H9 (cell line): ENCODE measurements at regions not wholly inside any gene's neighbourhood (a gene's known extent, or its start where the extent isn't known, plus 50 kb on each side); places are given as distances from the start of the nearest gene placed in this dataset.

Experiments used
- DNase-seq: peaks from one replicate; pipeline ENCODE4 v3.0.0-alpha.2; 2017
- H2AFZ ChIP-seq: one replicate; pipeline ENCODE4 v1.6.1; 2013; ENCODE audit warnings: mild to moderate bottlenecking, low read length, control low read depth, moderate library complexity
- H2AK5ac ChIP-seq: 2 replicates; pipeline ENCODE4 v1.6.1; 2013; ENCODE audit warnings: low read length, control low read depth, mixed read lengths; ENCODE audit not compliant: insufficient read length
- H2BK120ac ChIP-seq: one replicate; pipeline ENCODE4 v1.6.1; 2013; ENCODE audit warnings: low read depth, mild to moderate bottlenecking, low read length, control low read depth, inconsistent platforms; ENCODE audit not compliant: poor library complexity, severe bottlenecking
- H2BK12ac ChIP-seq: 2 replicates; pipeline ENCODE4 v1.6.1; 2013; ENCODE audit warnings: low read length, control low read depth, mixed read lengths, low read depth; ENCODE audit not compliant: insufficient read length
- H2BK15ac ChIP-seq: 2 replicates; pipeline ENCODE4 v1.6.1; 2013; ENCODE audit warnings: low read depth, low read length, control low read depth
- H2BK20ac ChIP-seq: one replicate; pipeline ENCODE4 v1.6.1; 2013; ENCODE audit warnings: low read depth, mild to moderate bottlenecking, low read length, control low read depth, inconsistent platforms; ENCODE audit not compliant: poor library complexity, severe bottlenecking
- H2BK5ac ChIP-seq: 2 replicates; pipeline ENCODE4 v1.6.1; 2013; ENCODE audit warnings: low read length, control low read depth, mixed read lengths; ENCODE audit not compliant: insufficient read length
- H3K14ac ChIP-seq: 2 replicates; pipeline ENCODE4 v1.6.1; 2013; ENCODE audit warnings: low read length, control low read depth; ENCODE audit not compliant: insufficient read depth
- H3K18ac ChIP-seq: 2 replicates; pipeline ENCODE4 v1.6.1; 2013; ENCODE audit warnings: low read depth, mild to moderate bottlenecking, mixed read lengths, low read length, control low read depth; ENCODE audit not compliant: insufficient read length
- H3K23ac ChIP-seq: 2 replicates; pipeline ENCODE4 v1.6.1; 2013; ENCODE audit warnings: low read length, control low read depth, mixed read lengths, low read depth; ENCODE audit not compliant: insufficient read length
- H3K23me2 ChIP-seq: 2 replicates; pipeline ENCODE4 v1.6.1; 2013; ENCODE audit warnings: low read depth, mild to moderate bottlenecking, mixed read lengths, low read length, control low read depth; ENCODE audit not compliant: insufficient read length, poor library complexity, severe bottlenecking
- H3K27ac ChIP-seq: 2 replicates; pipeline ENCODE4 v1.5.1; 2013; ENCODE audit warnings: low read length, control low read depth, mixed read lengths, low read depth; ENCODE audit not compliant: insufficient read length
- H3K27me3 ChIP-seq: 2 replicates; pipeline ENCODE4 v1.6.1; 2013; ENCODE audit warnings: low read length, control low read depth, inconsistent platforms; ENCODE audit not compliant: insufficient read depth
- H3K4ac ChIP-seq: 2 replicates; pipeline ENCODE4 v1.6.1; 2013; ENCODE audit warnings: low read depth, mild to moderate bottlenecking, control low read depth, inconsistent platforms, low read length, moderate library complexity
- H3K4me1 ChIP-seq: 2 replicates; pipeline ENCODE4 v1.6.1; 2013; ENCODE audit warnings: low read length, control low read depth, inconsistent platforms; ENCODE audit not compliant: insufficient read depth
- H3K4me2 ChIP-seq: 2 replicates; pipeline ENCODE4 v1.6.1; 2013; ENCODE audit warnings: low read length, control low read depth, mixed read lengths; ENCODE audit not compliant: insufficient read length, insufficient read depth
- H3K56ac ChIP-seq: 2 replicates; pipeline ENCODE4 v1.6.1; 2013; ENCODE audit warnings: low read depth, mild to moderate bottlenecking, mixed read lengths, low read length, control low read depth; ENCODE audit not compliant: insufficient read length
- H3K79me1 ChIP-seq: 2 replicates; pipeline ENCODE4 v1.6.1; 2013; ENCODE audit warnings: low read depth, mild to moderate bottlenecking, moderate library complexity, low read length, control low read depth, inconsistent platforms; ENCODE audit not compliant: insufficient read depth, poor library complexity, severe bottlenecking
- H3K79me2 ChIP-seq: 2 replicates; pipeline ENCODE4 v1.6.1; 2013; ENCODE audit warnings: low read length, control low read depth, inconsistent platforms; ENCODE audit not compliant: insufficient read depth
- H3K9ac ChIP-seq: 2 replicates; pipeline ENCODE4 v1.6.1; 2013; ENCODE audit warnings: low read length, control low read depth, mixed read lengths; ENCODE audit not compliant: insufficient read length; ENCODE audit errors: extremely low read depth
- H3K9me3 ChIP-seq: one replicate; pipeline ENCODE4 v1.6.1; 2013; ENCODE audit warnings: low read depth, low read length, inconsistent platforms; ENCODE audit not compliant: control insufficient read depth
- H3T11ph ChIP-seq: one replicate; pipeline ENCODE4 v1.6.1; 2013; ENCODE audit warnings: mild to moderate bottlenecking, low read length, control low read depth, inconsistent platforms
- H4K20me1 ChIP-seq: one replicate; pipeline ENCODE4 v1.6.1; 2013; ENCODE audit not compliant: control insufficient read depth, insufficient read length, insufficient read depth
- H4K5ac ChIP-seq: 2 replicates; pipeline ENCODE4 v1.6.1; 2013; ENCODE audit warnings: low read depth, mild to moderate bottlenecking, mixed read lengths, low read length, control low read depth; ENCODE audit not compliant: insufficient read length
- H4K8ac ChIP-seq: replicated peaks from 2 replicates; pipeline ENCODE4 v1.6.1; 2013; ENCODE audit warnings: low read length, control low read depth, mixed read lengths, low read depth; ENCODE audit not compliant: insufficient read length
- H4K91ac ChIP-seq: 2 replicates; pipeline ENCODE4 v1.6.1; 2013; ENCODE audit warnings: low read depth, mild to moderate bottlenecking, moderate library complexity, mixed read lengths, low read length, control low read depth; ENCODE audit not compliant: insufficient read length
- H3K27ac Mint-ChIP-seq, 3 experiments: 2 replicates in 2 of 3; 3 replicates in 1 of 3; pipeline ENCODE4 v1.8.0; 2020 to 2021; ENCODE audit warnings: mixed read lengths in 3 of 3, mild to moderate bottlenecking in 1 of 3, moderate library complexity in 1 of 3
- H3K27me3 Mint-ChIP-seq: 2 replicates; pipeline ENCODE4 v1.8.0; 2021; ENCODE audit warnings: low read depth, mild to moderate bottlenecking, moderate library complexity, mixed read lengths
- H3K36me3 Mint-ChIP-seq, 3 experiments: 2 replicates in 2 of 3; 3 replicates in 1 of 3; pipeline ENCODE4 v1.8.0; 2020 to 2021; ENCODE audit warnings: low read depth in 3 of 3, mixed read lengths in 3 of 3; ENCODE audit not compliant: insufficient read depth in 1 of 3
- H3K4me1 Mint-ChIP-seq, 2 experiments: 2 replicates each; pipeline ENCODE4 v1.8.0; 2020; ENCODE audit warnings: mixed read lengths in 2 of 2
- H3K4me3 Mint-ChIP-seq, 2 experiments: 2 replicates in 1 of 2; 3 replicates in 1 of 2; pipeline ENCODE4 v1.8.0; 2020 to 2021; ENCODE audit warnings: mild to moderate bottlenecking in 2 of 2, mixed read lengths in 2 of 2, moderate library complexity in 1 of 2
- H3K9me3 Mint-ChIP-seq, 2 experiments: 2 replicates in 1 of 2; 3 replicates in 1 of 2; pipeline ENCODE4 v1.8.0; 2020; ENCODE audit warnings: mild to moderate bottlenecking in 2 of 2, mixed read lengths in 2 of 2, moderate library complexity in 1 of 2
- WGBS: extraction: QIAGEN DNeasy Blood & Tissue Kit; methylation state at CpG from one replicate; pipeline ENCODE4 v1.1.7; 2013; ENCODE audit warnings: missing lambda C conversion rate, low lambda C conversion rate, mixed read lengths; ENCODE audit not compliant: insufficient read length; ENCODE audit errors: extremely low coverage; 5-methylcytosine and 5-hydroxymethylcytosine counted together
- TF ChIP-seq, protein P1 (sequence below): fragments of 200-600 bp; sonication (generic); conservative IDR thresholded peaks from 3 replicates; pipeline ENCODE4 v1.8.0; 2021; ENCODE audit warnings: antibody characterized with exemption, mild to moderate bottlenecking

DNA sequence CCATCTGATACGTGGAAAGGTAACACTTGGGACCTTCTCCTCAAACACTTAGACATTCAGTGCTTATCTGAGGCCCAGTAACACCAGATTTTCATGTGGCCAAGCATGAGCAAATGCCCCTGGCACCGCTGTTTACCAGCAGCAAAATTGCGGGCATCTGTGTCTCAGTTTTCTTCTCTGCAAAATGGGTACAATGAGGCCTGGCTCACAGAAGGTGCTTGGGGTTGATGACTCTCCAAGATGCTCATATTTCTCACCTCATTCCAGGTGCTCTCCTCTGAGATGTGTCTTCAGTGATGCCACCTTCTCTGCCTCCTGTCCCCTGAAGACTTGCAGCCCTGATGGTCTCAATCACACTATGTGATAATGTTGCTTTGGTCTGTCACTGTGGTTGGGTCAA lies 321.7 kb downstream of the TSN start:
- H3K56ac ChIP-seq, result no peak overlapping the region
- no peak overlapping the region for H3K27ac Mint-ChIP-seq
- no peak overlapping the region for H2AFZ ChIP-seq
- H3K9me3 ChIP-seq, result no peaks in the 10 kb centered on the region
- no peak overlapping the region for H2AK5ac ChIP-seq
- no peak overlapping the region for H4K8ac ChIP-seq
- no peak overlapping the region for H2BK120ac ChIP-seq
- no CpG with 5 or more reads among the region's 3 CpGs for WGBS
- DNase-seq, result no peak
- no peak overlapping the region for H3T11ph ChIP-seq
- H3K27me3 Mint-ChIP-seq, result no peaks in the 10 kb centered on the region
- no peak overlapping the region for H2BK5ac ChIP-seq
- no peak overlapping the region for H3K14ac ChIP-seq
- H3K9ac ChIP-seq, result no peak overlapping the region
- no peaks in the 10 kb centered on the region for H4K20me1 ChIP-seq
- no peaks in the 10 kb centered on the region for H3K23me2 ChIP-seq
- H3K4ac ChIP-seq, result no peak overlapping the region
- H3K79me1 ChIP-seq, result no peaks in the 10 kb centered on the region
- H3K36me3 Mint-ChIP-seq, result no peaks in the 10 kb centered on the region
- H3K4me1 Mint-ChIP-seq, result peaks cover 9 to 13% of the 10 kb centered on the region in 2 experiments
- no peak overlapping the region for H3K23ac ChIP-seq
- TF ChIP-seq, protein P1, sequence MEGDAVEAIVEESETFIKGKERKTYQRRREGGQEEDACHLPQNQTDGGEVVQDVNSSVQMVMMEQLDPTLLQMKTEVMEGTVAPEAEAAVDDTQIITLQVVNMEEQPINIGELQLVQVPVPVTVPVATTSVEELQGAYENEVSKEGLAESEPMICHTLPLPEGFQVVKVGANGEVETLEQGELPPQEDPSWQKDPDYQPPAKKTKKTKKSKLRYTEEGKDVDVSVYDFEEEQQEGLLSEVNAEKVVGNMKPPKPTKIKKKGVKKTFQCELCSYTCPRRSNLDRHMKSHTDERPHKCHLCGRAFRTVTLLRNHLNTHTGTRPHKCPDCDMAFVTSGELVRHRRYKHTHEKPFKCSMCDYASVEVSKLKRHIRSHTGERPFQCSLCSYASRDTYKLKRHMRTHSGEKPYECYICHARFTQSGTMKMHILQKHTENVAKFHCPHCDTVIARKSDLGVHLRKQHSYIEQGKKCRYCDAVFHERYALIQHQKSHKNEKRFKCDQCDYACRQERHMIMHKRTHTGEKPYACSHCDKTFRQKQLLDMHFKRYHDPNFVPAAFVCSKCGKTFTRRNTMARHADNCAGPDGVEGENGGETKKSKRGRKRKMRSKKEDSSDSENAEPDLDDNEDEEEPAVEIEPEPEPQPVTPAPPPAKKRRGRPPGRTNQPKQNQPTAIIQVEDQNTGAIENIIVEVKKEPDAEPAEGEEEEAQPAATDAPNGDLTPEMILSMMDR, result no peak
- H4K91ac ChIP-seq, result no peak overlapping the region
- H3K4me1 ChIP-seq, result peaks cover 2% of the 10 kb centered on the region; the same call in 1 of the 2 replicates
- H3K4me2 ChIP-seq, result no peak overlapping the region
- H3K27ac ChIP-seq, result no peak overlapping the region
- no peak overlapping the region for H2BK20ac ChIP-seq
- H2BK12ac ChIP-seq, result no peak overlapping the region
- no peak overlapping the region for H4K5ac ChIP-seq
- H3K4me3 Mint-ChIP-seq, result no peak overlapping the region
- no peaks in the 10 kb centered on the region for H3K27me3 ChIP-seq
- no peaks in the 10 kb centered on the region for H3K9me3 Mint-ChIP-seq
- H3K18ac ChIP-seq, result no peak overlapping the region
- no peak overlapping the region for H2BK15ac ChIP-seq
- no peaks in the 10 kb centered on the region for H3K79me2 ChIP-seq
